Liver (tissue), 8 donors: ENCODE measurements at regions not wholly inside any gene's neighbourhood (a gene's known extent, or its start where the extent isn't known, plus 50 kb on each side); places are given as distances from the start of the nearest gene placed in this dataset.

Source experiments
- DNase-seq: peaks from one replicate; pipeline ENCODE4 v3.0.0-alpha.2; 2017; ENCODE audit warnings: low spot score
- H3K27ac ChIP-seq, 2 donors: one replicate each; pipeline ENCODE4 v1.7.0; 2013; ENCODE audit warnings: inconsistent platforms in 2 of 2, low read length in 2 of 2, control low read depth in 1 of 2, low read depth in 1 of 2, mild to moderate bottlenecking in 1 of 2
- H3K27me3 ChIP-seq, 4 donors: one replicate each; pipeline versions ENCODE4 v1.6.1 to v1.7.0; 2013; ENCODE audit warnings: low read length in 3 of 4, inconsistent platforms in 1 of 4, mild to moderate bottlenecking in 1 of 4, moderate library complexity in 1 of 4; ENCODE audit not compliant: control insufficient read depth in 4 of 4, insufficient read depth in 4 of 4
- H3K36me3 ChIP-seq, 4 donors: one replicate each; pipeline versions ENCODE4 v1.6.1 to v1.7.0; 2013; ENCODE audit warnings: low read length in 3 of 4, mild to moderate bottlenecking in 3 of 4, low read depth in 1 of 4, moderate library complexity in 1 of 4; ENCODE audit not compliant: control insufficient read depth in 4 of 4, insufficient read depth in 3 of 4
- H3K4me1 ChIP-seq, 4 donors: one replicate each; pipeline versions ENCODE4 v1.6.1 to v1.7.0; 2013; ENCODE audit warnings: low read length in 3 of 4, mild to moderate bottlenecking in 3 of 4, moderate library complexity in 1 of 4; ENCODE audit not compliant: control insufficient read depth in 4 of 4, insufficient read depth in 4 of 4
- H3K4me3 ChIP-seq, 3 donors: one replicate each; pipeline versions ENCODE4 v1.6.1 to v1.7.0; 2013; ENCODE audit warnings: low read length in 3 of 3, control low read depth in 1 of 3, low read depth in 1 of 3, mild to moderate bottlenecking in 1 of 3
- H3K9ac ChIP-seq, 2 donors: one replicate each; pipeline ENCODE4 v1.7.0; 2013; ENCODE audit warnings: low read length in 2 of 2, mild to moderate bottlenecking in 2 of 2, moderate library complexity in 2 of 2, control low read depth in 1 of 2, low read depth in 1 of 2
- H3K9me3 ChIP-seq, 4 donors: one replicate each; pipeline versions ENCODE4 v1.6.1 to v1.7.0; 2013; ENCODE audit warnings: low read length in 3 of 4; ENCODE audit not compliant: control insufficient read depth in 4 of 4
- ATF3 ChIP-seq: IDR thresholded peaks from 2 replicates; pipeline ENCODE4 v1.6.1; 2016; ENCODE audit warnings: antibody characterized with exemption
- CTCF ChIP-seq: fragments of 150-350 bp; IDR thresholded peaks from 2 replicates; pipeline ENCODE4 v1.5.1; 2017; ENCODE audit warnings: improper control_type of control experiment, low read depth, low read length; ENCODE audit not compliant: missing input control
- FOXA1 ChIP-seq: IDR thresholded peaks from 2 replicates; pipeline ENCODE4 v1.6.1; 2016; ENCODE audit warnings: antibody characterized with exemption
- FOXA2 ChIP-seq: IDR thresholded peaks from 2 replicates; pipeline ENCODE4 v1.6.1; 2016; ENCODE audit warnings: antibody characterized with exemption
- GABPA ChIP-seq, 2 donors: IDR thresholded peaks in 1 of 2; conservative IDR thresholded peaks in 1 of 2; 2 replicates each; pipeline ENCODE4 v1.6.1; 2016; ENCODE audit warnings: antibody characterized with exemption in 2 of 2, mild to moderate bottlenecking in 1 of 2, moderate library complexity in 1 of 2
- HNF4A ChIP-seq, 2 donors: conservative IDR thresholded peaks; 2 replicates each; pipeline ENCODE4 v1.6.1; 2016; ENCODE audit warnings: antibody characterized with exemption in 2 of 2, mild to moderate bottlenecking in 2 of 2
- HNF4G ChIP-seq: IDR thresholded peaks from 2 replicates; pipeline ENCODE4 v1.6.1; 2016; ENCODE audit warnings: antibody characterized with exemption
- MAX ChIP-seq: IDR thresholded peaks from 2 replicates; pipeline ENCODE4 v1.6.1; 2016; ENCODE audit warnings: antibody characterized with exemption
- NR2F2 ChIP-seq: IDR thresholded peaks from 2 replicates; pipeline ENCODE4 v1.6.1; 2016; ENCODE audit warnings: antibody characterized with exemption
- RAD21 ChIP-seq, 2 donors: IDR thresholded peaks; 2 replicates each; pipeline ENCODE4 v1.6.1; 2016; ENCODE audit warnings: antibody characterized with exemption in 2 of 2, mild to moderate bottlenecking in 2 of 2
- REST ChIP-seq: IDR thresholded peaks from 2 replicates; pipeline ENCODE4 v1.6.1; 2016; ENCODE audit warnings: antibody characterized with exemption, mild to moderate bottlenecking
- RXRA ChIP-seq, 2 donors: IDR thresholded peaks; 2 replicates each; pipeline ENCODE4 v1.6.1; 2017 to 2018; ENCODE audit warnings: antibody characterized with exemption in 2 of 2, mild to moderate bottlenecking in 1 of 2
- SP1 ChIP-seq: IDR thresholded peaks from 2 replicates; pipeline ENCODE4 v1.6.1; 2018; ENCODE audit warnings: antibody characterized with exemption, mild to moderate bottlenecking
- TAF1 ChIP-seq: conservative IDR thresholded peaks from 2 replicates; pipeline ENCODE4 v1.6.1; 2016; ENCODE audit warnings: antibody characterized with exemption, mild to moderate bottlenecking
- YY1 ChIP-seq: IDR thresholded peaks from 2 replicates; pipeline ENCODE4 v1.6.1; 2016; ENCODE audit warnings: antibody characterized with exemption, mild to moderate bottlenecking
- ZBTB33 ChIP-seq: IDR thresholded peaks from 2 replicates; pipeline ENCODE4 v1.6.1; 2016; ENCODE audit warnings: antibody characterized with exemption
- WGBS: extraction: QIAGEN DNeasy Blood & Tissue Kit; methylation state at CpG from one replicate; pipeline ENCODE4 v1.1.7; 2013; 5-methylcytosine and 5-hydroxymethylcytosine counted together
- donor health status: healthy.
- donor health status: healthy.
- donor health status: healthy.
- donor health status: healthy.
- donor health status: healthy.

GRCh38 chr5:6302684-6303083 lies 75.7 kb downstream of the MED10 start:
- Histone ChIP-seq H3K27me3 (no peaks in the 10 kb centered on the region), H3K4me3 (no peak overlapping the region), H3K9me3 (no peaks in the 10 kb centered on the region), H3K36me3 (no peaks in the 10 kb centered on the region), H3K9ac (no peak overlapping the region), H3K27ac (no peak overlapping the region), H3K4me1 (peaks cover 0 to 8% (median under 1%) of the 10 kb centered on the region in 4 donors)
- WGBS: 73% methylated on average over 5 of the region's 5 CpGs
- no peak for DNase-seq
- TF ChIP-seq MAX (no peak), REST (peak; percentile 89), HNF4A (conservative IDR thresholded peaks at IDR 0.05) (no peak), SP1 (no peak), RXRA (IDR thresholded peaks at IDR 0.05) (no peak)

GRCh38 chr5:6302075-6302474 lies 76.3 kb downstream of the MED10 start:
- H3K27me3 ChIP-seq: no peaks in the 10 kb centered on the region

More at GRCh38 chr5:6302075-6302474, 76.3 kb downstream of the MED10 start:
- Histone ChIP-seq H3K4me3 (no peak overlapping the region), H3K36me3 (no peaks in the 10 kb centered on the region), H3K27ac (no peak overlapping the region), H3K4me1 (peaks cover 0 to 4% (median under 1%) of the 10 kb centered on the region in 4 donors), H3K9me3 (no peaks in the 10 kb centered on the region), H3K9ac (no peak overlapping the region)
- TF ChIP-seq GABPA (IDR thresholded peaks at IDR 0.05 in 1 of 2, conservative IDR thresholded peaks at IDR 0.05 in 1 of 2): no peak
- TF ChIP-seq ZBTB33: no peak
- TF ChIP-seq MAX: no peak
- TF ChIP-seq NR2F2: no peak
- no peak for TF ChIP-seq YY1
- no peak for TF ChIP-seq ATF3
- TF ChIP-seq HNF4G: no peak
- TF ChIP-seq RXRA (IDR thresholded peaks at IDR 0.05): no peak
- no peak for TF ChIP-seq CTCF
- TF ChIP-seq RAD21 (IDR thresholded peaks at IDR 0.05): no peak
- no peak for TF ChIP-seq HNF4A (conservative IDR thresholded peaks at IDR 0.05)
- TF ChIP-seq FOXA1: no peak
- TF ChIP-seq REST: no peak
- no peak for TF ChIP-seq TAF1
- no peak for TF ChIP-seq FOXA2
- 48% methylated on average over 4 of the region's 4 CpGs for WGBS
- DNase-seq: no peak
